ENCODE measurements at regions not wholly inside any gene's neighbourhood (a gene's known extent, or its start where the extent isn't known, plus 50 kb on each side); places are given as distances from the start of the nearest gene placed in this dataset.

DNA sequence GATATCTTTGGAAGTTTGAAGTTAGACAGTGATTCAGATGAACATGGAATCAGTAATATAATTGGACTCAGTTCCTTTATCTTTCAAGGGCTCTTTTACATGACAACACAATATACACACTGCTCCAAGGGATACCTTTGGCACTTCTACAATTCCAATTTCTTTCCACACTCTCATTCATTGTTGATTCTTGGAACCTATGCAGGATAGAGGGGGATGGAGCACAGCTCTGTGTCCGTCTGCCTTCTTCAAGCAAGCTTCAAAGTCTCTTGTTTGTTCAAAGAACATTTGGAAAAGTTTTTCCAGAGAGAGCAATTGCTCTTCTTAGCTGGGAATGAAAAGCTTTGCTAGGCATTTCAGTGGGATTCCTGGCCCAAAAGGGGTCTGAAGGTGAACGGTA lies 276.2 kb upstream of the ZEB2 start:
- no peak for DNase-seq (ENCODE audit: low read depth in 1 of 2, low spot score in 1 of 2)
- H3K27me3 ChIP-seq: no peaks in the 10 kb centered on the region
- no peak overlapping the region for H3K27ac ChIP-seq
- no peak overlapping the region for H3K4me3 ChIP-seq
- TF ChIP-seq, protein P1, sequence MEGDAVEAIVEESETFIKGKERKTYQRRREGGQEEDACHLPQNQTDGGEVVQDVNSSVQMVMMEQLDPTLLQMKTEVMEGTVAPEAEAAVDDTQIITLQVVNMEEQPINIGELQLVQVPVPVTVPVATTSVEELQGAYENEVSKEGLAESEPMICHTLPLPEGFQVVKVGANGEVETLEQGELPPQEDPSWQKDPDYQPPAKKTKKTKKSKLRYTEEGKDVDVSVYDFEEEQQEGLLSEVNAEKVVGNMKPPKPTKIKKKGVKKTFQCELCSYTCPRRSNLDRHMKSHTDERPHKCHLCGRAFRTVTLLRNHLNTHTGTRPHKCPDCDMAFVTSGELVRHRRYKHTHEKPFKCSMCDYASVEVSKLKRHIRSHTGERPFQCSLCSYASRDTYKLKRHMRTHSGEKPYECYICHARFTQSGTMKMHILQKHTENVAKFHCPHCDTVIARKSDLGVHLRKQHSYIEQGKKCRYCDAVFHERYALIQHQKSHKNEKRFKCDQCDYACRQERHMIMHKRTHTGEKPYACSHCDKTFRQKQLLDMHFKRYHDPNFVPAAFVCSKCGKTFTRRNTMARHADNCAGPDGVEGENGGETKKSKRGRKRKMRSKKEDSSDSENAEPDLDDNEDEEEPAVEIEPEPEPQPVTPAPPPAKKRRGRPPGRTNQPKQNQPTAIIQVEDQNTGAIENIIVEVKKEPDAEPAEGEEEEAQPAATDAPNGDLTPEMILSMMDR (IDR thresholded peaks at IDR 0.05; ENCODE audit: low read depth, low read length): no peak
- H3K9me3 ChIP-seq (ENCODE audit: low read depth): no peaks in the 10 kb centered on the region
- H3K36me3 ChIP-seq: no peaks in the 10 kb centered on the region
- no peaks in the 10 kb centered on the region for H3K4me1 ChIP-seq (ENCODE audit: low read depth)

DNA sequence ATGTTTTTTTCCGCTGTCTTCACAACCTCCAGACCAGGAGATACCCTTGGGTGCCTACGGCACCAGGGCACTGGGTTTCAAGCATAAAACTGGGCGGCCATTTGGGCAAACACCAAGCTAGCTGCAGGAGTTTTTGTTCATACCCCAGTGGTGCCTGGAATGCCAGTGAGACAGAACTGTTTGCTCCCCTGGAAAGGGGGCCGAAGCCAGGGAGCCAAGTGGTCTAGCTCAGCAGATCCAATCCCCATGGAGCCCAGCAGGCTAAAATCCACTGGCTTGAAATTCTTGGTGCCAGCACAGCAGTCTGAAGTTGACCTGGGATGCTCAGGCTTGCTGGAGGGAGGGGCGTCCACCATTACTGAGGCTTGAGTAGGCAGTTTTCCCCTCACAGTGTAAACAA lies 265.3 kb upstream of the ZEB2 start:
- Histone ChIP-seq H3K9me3 (ENCODE audit: low read depth) (no peaks in the 10 kb centered on the region), H3K27ac (no peak overlapping the region)
- TF ChIP-seq, protein P1 (IDR thresholded peaks at IDR 0.05; ENCODE audit: low read depth, low read length): no peak

DNA sequence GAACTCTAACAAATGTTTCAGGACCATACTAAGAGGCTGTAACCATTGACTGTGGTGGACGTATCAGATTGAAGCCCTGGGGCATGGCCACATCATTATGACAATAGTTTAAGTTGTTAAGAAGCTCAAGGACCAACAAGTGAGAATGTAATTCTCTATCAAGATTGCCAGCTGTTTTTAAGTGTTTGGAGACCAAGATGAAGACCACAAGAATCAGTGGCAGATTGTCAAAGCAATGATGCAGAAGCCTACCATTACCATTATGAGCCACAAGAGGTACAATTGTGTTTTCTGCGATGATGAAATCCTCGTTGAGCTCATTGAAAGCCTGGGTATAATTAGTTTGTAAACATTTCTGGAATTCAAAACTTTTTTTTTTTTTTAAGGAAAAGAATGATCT lies 261.1 kb upstream of the ZEB2 start:
- no peak for DNase-seq (ENCODE audit: low read depth in 1 of 2, low spot score in 1 of 2)
- H3K4me3 ChIP-seq: no peak overlapping the region
- no peaks in the 10 kb centered on the region for H3K9me3 ChIP-seq (ENCODE audit: low read depth)
- H3K27me3 ChIP-seq: no peaks in the 10 kb centered on the region
- no peaks in the 10 kb centered on the region for H3K36me3 ChIP-seq
- no peaks in the 10 kb centered on the region for H3K4me1 ChIP-seq (ENCODE audit: low read depth)
- H3K27ac ChIP-seq: no peak overlapping the region
- TF ChIP-seq, protein P1 (IDR thresholded peaks at IDR 0.05; ENCODE audit: low read depth, low read length): no peak

More for the DNA sequence above, 265.3 kb upstream of the ZEB2 start:
- Histone ChIP-seq H3K4me1 (ENCODE audit: low read depth) (no peaks in the 10 kb centered on the region), H3K4me3 (no peak overlapping the region), H3K36me3 (no peaks in the 10 kb centered on the region), H3K27me3 (no peaks in the 10 kb centered on the region)
- no peak for DNase-seq (ENCODE audit: low read depth in 1 of 2, low spot score in 1 of 2)

DNA sequence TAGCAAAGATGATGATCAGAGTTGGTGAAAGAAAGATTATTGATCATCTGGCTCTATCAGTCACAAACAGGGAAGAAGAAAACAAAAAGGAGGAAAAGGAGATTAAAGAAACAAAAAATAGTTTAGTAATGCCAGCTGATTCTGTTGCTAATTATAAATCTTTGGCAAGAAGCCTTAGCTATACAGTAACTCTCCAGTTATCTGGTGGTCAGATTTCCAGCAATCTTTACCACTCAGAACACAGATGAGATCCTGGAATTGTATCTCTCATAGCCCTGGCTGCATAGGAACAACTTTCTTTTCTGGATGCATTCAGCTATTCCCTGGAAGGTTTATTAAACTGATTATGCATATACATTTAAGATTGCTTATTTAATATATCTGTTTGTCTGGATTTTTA lies 256.8 kb upstream of the ZEB2 start:
- H3K9me3 ChIP-seq (ENCODE audit: low read depth): no peaks in the 10 kb centered on the region
- DNase-seq (ENCODE audit: low read depth in 1 of 2, low spot score in 1 of 2): peak in 1 of 2 donors; percentile 32
- no peaks in the 10 kb centered on the region for H3K36me3 ChIP-seq
- TF ChIP-seq, protein P1 (IDR thresholded peaks at IDR 0.05; ENCODE audit: low read depth, low read length): no peak
- H3K4me1 ChIP-seq (ENCODE audit: low read depth): no peaks in the 10 kb centered on the region
- H3K4me3 ChIP-seq: no peak overlapping the region
- H3K27ac ChIP-seq: no peak overlapping the region
- H3K27me3 ChIP-seq: no peaks in the 10 kb centered on the region

DNA sequence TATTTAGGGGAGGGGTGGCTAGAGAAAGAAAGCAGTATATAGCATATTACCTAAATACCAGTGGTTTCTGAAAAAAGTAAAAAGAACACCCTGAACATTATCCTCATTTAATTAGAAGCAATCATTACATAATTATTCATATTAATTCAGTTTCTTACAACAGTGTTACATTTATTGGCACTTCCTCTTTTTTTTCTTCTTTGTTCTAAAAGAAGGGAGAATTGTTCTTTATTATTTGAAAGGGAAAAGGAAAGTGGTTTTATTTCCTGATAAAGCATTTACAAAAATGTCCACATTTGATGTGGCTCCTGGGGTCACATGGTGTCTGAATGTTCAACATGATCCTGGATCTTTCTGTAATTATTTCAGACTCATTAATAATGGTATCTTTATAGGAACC lies 254.9 kb upstream of the ZEB2 start:
- TF ChIP-seq, protein P1 (IDR thresholded peaks at IDR 0.05; ENCODE audit: low read depth, low read length): no peak
- H3K27me3 ChIP-seq: no peaks in the 10 kb centered on the region
- no peaks in the 10 kb centered on the region for H3K9me3 ChIP-seq (ENCODE audit: low read depth)
- H3K4me3 ChIP-seq: no peak overlapping the region
- DNase-seq (ENCODE audit: low read depth in 1 of 2, low spot score in 1 of 2): no peak
- no peaks in the 10 kb centered on the region for H3K36me3 ChIP-seq
- H3K4me1 ChIP-seq (ENCODE audit: low read depth): no peaks in the 10 kb centered on the region
- H3K27ac ChIP-seq: no peak overlapping the region

DNA sequence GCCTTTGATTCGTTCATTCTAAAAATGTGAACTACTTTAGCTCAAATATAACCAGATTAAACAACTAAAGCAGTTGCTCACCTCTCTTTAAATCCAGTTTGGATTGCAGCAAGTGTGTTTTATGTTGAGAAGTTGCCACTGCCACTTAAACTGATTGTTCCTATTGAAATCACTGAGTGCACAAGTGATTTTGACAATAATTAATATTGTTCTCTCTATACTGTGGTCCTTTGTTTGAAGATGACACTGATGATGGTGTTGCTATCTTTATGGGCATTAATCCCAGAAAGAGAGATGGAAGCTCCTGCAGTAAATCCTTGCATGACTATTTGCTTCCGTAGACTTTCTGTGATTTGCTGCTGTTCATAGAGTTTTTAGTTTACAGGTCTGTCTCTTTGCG lies 251.4 kb upstream of the ZEB2 start:
- H3K9me3 ChIP-seq (ENCODE audit: low read depth): no peaks in the 10 kb centered on the region
- DNase-seq (ENCODE audit: low read depth in 1 of 2, low spot score in 1 of 2): no peak
- no peak overlapping the region for H3K4me3 ChIP-seq
- H3K36me3 ChIP-seq: no peaks in the 10 kb centered on the region
- H3K4me1 ChIP-seq (ENCODE audit: low read depth): no peaks in the 10 kb centered on the region
- H3K27ac ChIP-seq: no peak overlapping the region
- no peaks in the 10 kb centered on the region for H3K27me3 ChIP-seq
- TF ChIP-seq, protein P1 (IDR thresholded peaks at IDR 0.05; ENCODE audit: low read depth, low read length): no peak
